MM.1S (cell line): ENCODE measurements at regions not wholly inside any gene's neighbourhood (a gene's known extent, or its start where the extent isn't known, plus 50 kb on each side); places are given as distances from the start of the nearest gene placed in this dataset.

Source experiments
- DNase-seq: peaks from one replicate; pipeline ENCODE4 v3.0.0-alpha.2; 2015
- H2AFZ ChIP-seq: fragments of 300-600 bp; sonication (generic); 2 replicates; pipeline ENCODE4 v1.6.0; 2016; ENCODE audit warnings: antibody characterized with exemption, low read length
- H3F3A ChIP-seq: fragments of 300-600 bp; sonication (generic); 2 replicates; pipeline ENCODE4 v1.6.1; 2016; ENCODE audit warnings: mild to moderate bottlenecking, antibody characterized with exemption, low read length, moderate library complexity, mixed read lengths; ENCODE audit not compliant: insufficient read depth
- H3K27ac ChIP-seq: fragments of 300-600 bp; sonication (generic); 2 replicates; pipeline ENCODE4 v1.5.1; 2016; ENCODE audit warnings: mild to moderate bottlenecking, low read length
- H3K27me3 ChIP-seq: fragments of 300-600 bp; sonication (generic); replicated peaks from 2 replicates; pipeline ENCODE4 v1.6.0; 2016; ENCODE audit warnings: low read length; ENCODE audit not compliant: insufficient read depth
- H3K36me3 ChIP-seq: fragments of 300-600 bp; sonication (generic); replicated peaks from 2 replicates; pipeline ENCODE4 v1.6.1; 2016; ENCODE audit warnings: mild to moderate bottlenecking, low read length, mixed read lengths; ENCODE audit not compliant: insufficient read depth
- H3K4me1 ChIP-seq: fragments of 300-600 bp; sonication (generic); 2 replicates; pipeline ENCODE4 v1.6.1; 2016; ENCODE audit warnings: low read length, mixed read lengths
- H3K4me2 ChIP-seq: fragments of 300-600 bp; sonication (generic); 2 replicates; pipeline ENCODE4 v1.6.0; 2016; ENCODE audit warnings: low read depth, low read length
- H3K4me3 ChIP-seq: fragments of 300-600 bp; sonication (generic); 2 replicates; pipeline ENCODE4 v1.5.1; 2016; ENCODE audit warnings: low read length, mixed read lengths
- H3K79me2 ChIP-seq: fragments of 300-600 bp; sonication (generic); 2 replicates; pipeline ENCODE4 v1.6.1; 2016; ENCODE audit warnings: mixed run types, low read length, mixed read lengths
- H3K9ac ChIP-seq: fragments of 300-600 bp; sonication (generic); 2 replicates; pipeline ENCODE4 v1.6.1; 2016; ENCODE audit warnings: low read length, mixed read lengths
- H3K9me2 ChIP-seq: fragments of 300-600 bp; sonication (generic); replicated peaks from 2 replicates; pipeline ENCODE4 v1.6.1; 2016; ENCODE audit warnings: mild to moderate bottlenecking, low read length, mixed read lengths; ENCODE audit not compliant: insufficient read depth
- H3K9me3 ChIP-seq: fragments of 300-600 bp; sonication (generic); replicated peaks from 2 replicates; pipeline ENCODE4 v1.6.1; 2016; ENCODE audit warnings: mild to moderate bottlenecking, low read length, mixed read lengths; ENCODE audit not compliant: insufficient read depth
- H4K20me1 ChIP-seq: fragments of 300-600 bp; sonication (generic); 2 replicates; pipeline ENCODE4 v1.6.1; 2016; ENCODE audit warnings: mild to moderate bottlenecking, low read length, moderate library complexity, mixed read lengths; ENCODE audit not compliant: insufficient read depth
- EZH2 ChIP-seq: fragments of 300-600 bp; sonication (generic); optimal IDR thresholded peaks from 2 replicates; pipeline ENCODE3; 2017; ENCODE audit warnings: low read depth, mild to moderate bottlenecking, antibody characterized with exemption, low read length, mixed read lengths
- EZH2phosphoT487 ChIP-seq: fragments of 300-600 bp; sonication (generic); IDR thresholded peaks from 2 replicates; pipeline ENCODE4 v1.6.1; 2018; ENCODE audit warnings: antibody characterized with exemption, low read length
- TF ChIP-seq, protein P1 (sequence below): fragments of 300-600 bp; sonication (generic); IDR thresholded peaks from 2 replicates; pipeline ENCODE4 v1.5.1; 2016; ENCODE audit warnings: antibody characterized with exemption, low read length, mixed read lengths

GRCh38 chr14:34060651-34060999, 109.8 kb upstream of the EGLN3 start:
- Histone ChIP-seq H3K4me3 (no peak overlapping the region; the same call in 1 of the 2 replicates), H3K79me2 (no peaks in the 10 kb centered on the region), H3K27ac (no peak overlapping the region), H3K4me2 (no peak overlapping the region), H4K20me1 (no peaks in the 10 kb centered on the region), H3K9me3 (no peaks in the 10 kb centered on the region), H3K27me3 (no peaks in the 10 kb centered on the region), H3K36me3 (no peaks in the 10 kb centered on the region), H2AFZ (no peak overlapping the region), H3K9ac (no peak overlapping the region), H3K4me1 (no peaks in the 10 kb centered on the region), H3F3A (no peaks in the 10 kb centered on the region), H3K9me2 (no peaks in the 10 kb centered on the region)
- no peak for DNase-seq
- TF ChIP-seq, protein P1, sequence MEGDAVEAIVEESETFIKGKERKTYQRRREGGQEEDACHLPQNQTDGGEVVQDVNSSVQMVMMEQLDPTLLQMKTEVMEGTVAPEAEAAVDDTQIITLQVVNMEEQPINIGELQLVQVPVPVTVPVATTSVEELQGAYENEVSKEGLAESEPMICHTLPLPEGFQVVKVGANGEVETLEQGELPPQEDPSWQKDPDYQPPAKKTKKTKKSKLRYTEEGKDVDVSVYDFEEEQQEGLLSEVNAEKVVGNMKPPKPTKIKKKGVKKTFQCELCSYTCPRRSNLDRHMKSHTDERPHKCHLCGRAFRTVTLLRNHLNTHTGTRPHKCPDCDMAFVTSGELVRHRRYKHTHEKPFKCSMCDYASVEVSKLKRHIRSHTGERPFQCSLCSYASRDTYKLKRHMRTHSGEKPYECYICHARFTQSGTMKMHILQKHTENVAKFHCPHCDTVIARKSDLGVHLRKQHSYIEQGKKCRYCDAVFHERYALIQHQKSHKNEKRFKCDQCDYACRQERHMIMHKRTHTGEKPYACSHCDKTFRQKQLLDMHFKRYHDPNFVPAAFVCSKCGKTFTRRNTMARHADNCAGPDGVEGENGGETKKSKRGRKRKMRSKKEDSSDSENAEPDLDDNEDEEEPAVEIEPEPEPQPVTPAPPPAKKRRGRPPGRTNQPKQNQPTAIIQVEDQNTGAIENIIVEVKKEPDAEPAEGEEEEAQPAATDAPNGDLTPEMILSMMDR: no peak
- no peak for TF ChIP-seq EZH2phosphoT487
- TF ChIP-seq EZH2: no peak

GRCh38 chr14:34059925-34060650, 109.2 kb upstream of the EGLN3 start:
- no peak for TF ChIP-seq EZH2
- no peak for TF ChIP-seq EZH2phosphoT487
- TF ChIP-seq, protein P1: no peak
- no peak for DNase-seq
- H3K27ac ChIP-seq: no peak overlapping the region
- H3K9me3 ChIP-seq: no peaks in the 10 kb centered on the region
- no peaks in the 10 kb centered on the region for H3K36me3 ChIP-seq
- no peak overlapping the region; the same call in 1 of the 2 replicates for H3K4me3 ChIP-seq
- no peaks in the 10 kb centered on the region for H3K4me1 ChIP-seq
- no peaks in the 10 kb centered on the region for H3K79me2 ChIP-seq
- H3K4me2 ChIP-seq: no peak overlapping the region
- no peak overlapping the region for H2AFZ ChIP-seq
- no peaks in the 10 kb centered on the region for H3K27me3 ChIP-seq
- H4K20me1 ChIP-seq: no peaks in the 10 kb centered on the region
- H3F3A ChIP-seq: no peaks in the 10 kb centered on the region
- H3K9me2 ChIP-seq: no peaks in the 10 kb centered on the region
- H3K9ac ChIP-seq: no peak overlapping the region

- DNase-seq: no peak
- no peak overlapping the region for H3K27ac ChIP-seq
- H3F3A ChIP-seq: no peaks in the 10 kb centered on the region
- no peak overlapping the region for H3K4me3 ChIP-seq
- no peak overlapping the region for H2AFZ ChIP-seq
- H3K4me2 ChIP-seq: no peak overlapping the region
- no peak overlapping the region for H3K9ac ChIP-seq
- H3K9me2 ChIP-seq: no peaks in the 10 kb centered on the region
- H3K79me2 ChIP-seq: no peaks in the 10 kb centered on the region
- no peaks in the 10 kb centered on the region for H3K9me3 ChIP-seq
- no peaks in the 10 kb centered on the region for H3K27me3 ChIP-seq
- no peaks in the 10 kb centered on the region for H3K4me1 ChIP-seq
- H4K20me1 ChIP-seq: no peaks in the 10 kb centered on the region
- TF ChIP-seq EZH2 (no peak), EZH2phosphoT487 (no peak)
- TF ChIP-seq, protein P1: no peak
- H3K36me3 ChIP-seq: no peaks in the 10 kb centered on the region
These were observed 108.4 kb upstream of the EGLN3 start for GRCh38 chr14:34059037-34059924.
